Midbrain (tissue), 1 donor: ENCODE measurements at regions not wholly inside any gene's neighbourhood (a gene's known extent, or its start where the extent isn't known, plus 50 kb on each side); places are given as distances from the start of the nearest gene placed in this dataset.
"Not testable (repeated sequence)": the region's sequence is repeated elsewhere in the genome, so short reads cannot be mapped to it uniquely, and the experiment has no call there.

Experiments used
- DNase-seq: peaks from one replicate; lab custom pipeline; 2025; lab: John Stamatoyannopoulos, UW

GRCh38 chr20:47931443-47931842, 146.2 kb upstream of the SULF2 start:
- DNase-seq: no peak

DNA sequence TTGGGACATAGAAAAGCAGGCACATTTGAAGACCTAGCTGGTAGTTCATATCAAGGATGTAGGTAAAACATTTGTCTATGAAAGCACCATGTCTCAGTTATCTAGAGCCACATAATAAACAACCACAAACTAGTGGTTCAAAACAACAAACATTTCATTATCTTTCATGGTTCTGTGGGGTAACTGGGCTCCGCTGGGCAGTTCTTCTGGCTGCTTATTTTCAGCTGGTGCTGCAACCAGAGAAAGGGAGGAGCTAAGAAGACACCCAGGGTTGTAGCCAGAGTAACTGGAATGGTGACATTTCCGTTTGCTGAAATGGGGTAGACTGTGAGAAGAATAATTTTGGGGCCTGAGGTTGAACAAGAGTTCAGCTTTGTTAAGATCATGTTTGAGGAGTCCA, 145.7 kb upstream of the SULF2 start:
- no peak for DNase-seq

- DNase-seq: no peak
Measured at GRCh38 chr20:47929368-47930115, 144.3 kb upstream of the SULF2 start.

DNA sequence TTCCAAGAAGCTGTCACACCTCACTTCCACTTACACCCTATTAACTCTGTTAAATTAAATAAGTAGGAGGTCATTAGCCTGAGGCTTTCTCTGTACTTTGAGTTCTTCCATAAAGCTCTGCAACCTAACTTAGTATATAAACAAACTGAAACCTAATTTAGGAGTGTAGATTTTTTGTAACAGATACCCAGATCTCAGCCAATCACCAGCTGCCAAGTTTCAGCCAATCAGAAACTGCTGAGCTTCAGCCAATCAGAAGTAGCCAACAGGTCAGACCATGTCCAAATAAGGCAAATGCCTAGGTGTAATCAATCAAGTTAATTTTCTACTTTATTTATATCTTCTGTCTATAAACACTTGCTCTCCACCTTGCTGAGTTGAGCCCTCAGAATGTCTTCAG, 142.7 kb upstream of the SULF2 start:
- DNase-seq: no peak

GRCh38 chr20:47927385-47927851, 142.1 kb upstream of the SULF2 start:
- DNase-seq: no peak

- DNase-seq: no peak
Measured at GRCh38 chr20:47926731-47927130, 141.4 kb upstream of the SULF2 start.

GRCh38 chr20:47925593-47925992, 140.3 kb upstream of the SULF2 start:
- DNase-seq: no peak

GRCh38 chr20:47922269-47922668, 137.0 kb upstream of the SULF2 start:
- DNase-seq: no peak

GRCh38 chr20:47921829-47922228, 136.5 kb upstream of the SULF2 start:
- not testable (repeated sequence) for DNase-seq

DNA sequence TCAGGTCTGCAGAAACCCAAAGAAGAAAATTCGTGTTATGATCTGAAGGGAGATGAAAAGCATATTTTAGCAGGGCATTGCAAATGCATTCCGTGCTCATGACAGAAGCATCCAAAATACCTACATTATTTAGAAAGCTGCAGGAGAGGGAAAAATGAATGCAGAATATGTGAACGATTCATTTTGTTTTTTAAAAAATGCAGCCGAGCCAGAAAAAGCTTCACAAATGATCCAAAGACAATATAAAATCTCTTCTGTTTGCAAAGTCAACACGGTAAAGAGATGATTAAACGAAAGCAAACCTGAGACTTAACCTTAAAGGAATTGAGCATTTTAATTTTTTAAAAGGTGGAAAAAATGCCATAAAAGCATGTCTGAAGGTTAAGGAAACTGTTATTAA, 136.1 kb upstream of the SULF2 start:
- no peak for DNase-seq

GRCh38 chr20:47917549-47918070, 132.3 kb upstream of the SULF2 start:
- DNase-seq: no peak

- no peak for DNase-seq
Measured at GRCh38 chr20:47915495-47915894, 130.2 kb upstream of the SULF2 start.

GRCh38 chr20:47914792-47915191, 129.5 kb upstream of the SULF2 start:
- no peak for DNase-seq

GRCh38 chr20:47912786-47913501, 127.7 kb upstream of the SULF2 start:
- DNase-seq: not testable (repeated sequence)

GRCh38 chr20:47912165-47912564, 126.9 kb upstream of the SULF2 start:
- DNase-seq: not testable (repeated sequence)

GRCh38 chr20:47909696-47910369, 124.6 kb upstream of the SULF2 start:
- not testable (repeated sequence) for DNase-seq

GRCh38 chr20:47908361-47909035, 123.2 kb upstream of the SULF2 start:
- DNase-seq: not testable (repeated sequence)

DNA sequence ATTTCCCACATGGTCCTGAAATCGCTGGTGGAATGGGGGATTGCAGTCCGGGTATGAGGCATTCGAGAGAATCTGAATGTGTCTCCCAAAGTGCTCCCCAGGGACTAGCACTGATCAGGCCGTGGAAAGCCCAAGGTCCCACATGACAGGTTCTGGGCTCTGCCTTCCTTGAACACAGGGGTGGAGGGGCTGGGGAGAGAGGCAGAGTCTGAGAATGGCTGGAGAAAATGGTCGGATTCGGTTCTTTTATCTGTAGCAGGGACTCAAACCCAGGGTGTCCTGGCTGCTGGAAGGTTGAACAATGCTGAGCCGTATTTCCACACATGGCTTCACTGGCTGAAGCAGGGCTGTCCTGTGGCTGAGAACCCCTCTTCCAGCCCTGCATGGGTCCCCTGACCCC, 122.7 kb upstream of the SULF2 start:
- DNase-seq: not testable (repeated sequence)

DNA sequence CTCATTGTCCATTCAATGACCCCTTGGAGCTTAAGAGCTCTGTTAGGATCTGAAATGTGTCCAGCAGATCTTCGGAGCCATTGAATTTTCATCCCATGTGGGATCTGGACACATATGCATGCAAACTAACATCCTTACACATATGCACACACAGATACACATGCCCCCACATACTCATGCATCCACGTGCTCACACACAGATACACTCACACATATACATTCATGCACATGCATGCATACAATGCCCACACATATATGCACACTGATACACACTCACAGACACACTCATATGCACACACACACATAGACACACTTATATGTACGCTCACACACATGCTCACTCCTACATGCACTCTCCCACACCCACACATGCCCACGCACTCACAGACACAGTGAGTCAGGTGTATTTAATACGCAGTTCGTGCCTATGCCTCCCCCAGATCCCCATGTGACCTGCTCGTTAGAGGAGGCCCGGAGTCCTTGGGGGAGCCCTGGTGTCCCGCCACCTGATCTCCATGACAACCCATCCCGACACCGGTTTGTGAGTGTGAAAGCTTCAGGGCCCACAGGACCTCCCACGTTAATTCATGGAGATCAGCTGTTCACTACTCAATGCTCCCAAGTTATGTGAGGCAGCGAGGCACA, 121.9 kb upstream of the SULF2 start:
- no peak for DNase-seq

DNA sequence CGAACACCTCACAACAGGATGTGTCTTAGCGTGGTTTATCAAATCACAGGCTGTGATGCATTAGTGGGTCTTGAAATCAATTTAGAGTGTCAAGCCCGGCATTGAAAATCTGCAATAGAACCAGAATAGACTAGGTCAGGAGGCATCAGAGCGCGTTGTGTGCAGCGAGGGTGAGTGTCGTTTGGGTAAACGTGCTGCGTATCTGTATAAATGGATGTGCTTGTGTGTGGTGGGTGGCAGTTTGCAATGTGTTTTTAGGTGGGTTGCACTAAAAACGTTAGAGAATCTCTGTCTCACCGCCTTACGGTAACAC, 121.0 kb upstream of the SULF2 start:
- no peak for DNase-seq

- no peak for DNase-seq
Measured at GRCh38 chr20:47905628-47906347, 120.5 kb upstream of the SULF2 start.
